H1 (cell line): ENCODE measurements at regions not wholly inside any gene's neighbourhood (a gene's known extent, or its start where the extent isn't known, plus 50 kb on each side); places are given as distances from the start of the nearest gene placed in this dataset.

Experiments
- CTCF ChIA-PET: fragments of 300-600 bp; sonication (Branson Sonifier 250); formaldehyde crosslinking; loops from one replicate; lab custom pipeline; 2021; ENCODE audit not compliant: partially characterized antibody; lab: Charles Lee
- POLR2A ChIA-PET: fragments of 300-600 bp; sonication (Branson Sonifier 250); formaldehyde crosslinking; loops from one replicate; lab custom pipeline; 2021; ENCODE audit warnings: inconsistent platforms; ENCODE audit not compliant: partially characterized antibody; lab: Charles Lee
- DNase-seq, 2 experiments: peaks; one replicate each; pipeline versions ENCODE4 v3.0.0 to v3.0.0-alpha.2; 2010 to 2022; ENCODE audit warnings: low spot score in 2 of 2, low read depth in 1 of 2, mixed read lengths in 1 of 2
- FAIRE-seq: peaks from 2 replicates; lab custom pipeline; 2011; peaks lifted over from hg19 to GRCh38; lab: Jason Lieb, UNC
- H2AFZ ChIP-seq: 2 replicates; pipeline ENCODE4 v1.8.1; 2012; ENCODE audit warnings: low read length, inconsistent platforms
- H2AK5ac ChIP-seq: 2 replicates; pipeline ENCODE4 v1.6.1; 2013; ENCODE audit warnings: low read depth, low read length
- H2BK120ac ChIP-seq: replicated peaks from 2 replicates; pipeline ENCODE3; 2013; ENCODE audit warnings: low read depth, low read length, inconsistent platforms
- H2BK12ac ChIP-seq: 2 replicates; pipeline ENCODE4 v1.6.1; 2013; ENCODE audit warnings: low read depth, low read length
- H2BK15ac ChIP-seq: 2 replicates; pipeline ENCODE4 v1.6.1; 2013; ENCODE audit warnings: low read length
- H2BK20ac ChIP-seq: 2 replicates; pipeline ENCODE4 v1.6.1; 2013; ENCODE audit warnings: low read length
- H2BK5ac ChIP-seq: 2 replicates; pipeline ENCODE4 v1.6.1; 2013; ENCODE audit warnings: low read depth, low read length
- H3K14ac ChIP-seq: 2 replicates; pipeline ENCODE4 v1.6.1; 2013; ENCODE audit warnings: inconsistent platforms; ENCODE audit not compliant: insufficient read length
- H3K18ac ChIP-seq: 2 replicates; pipeline ENCODE4 v1.6.1; 2013; ENCODE audit warnings: low read length; ENCODE audit errors: extremely low read depth
- H3K23ac ChIP-seq: 2 replicates; pipeline ENCODE4 v1.6.1; 2013; ENCODE audit warnings: inconsistent platforms; ENCODE audit not compliant: insufficient read length
- H3K23me2 ChIP-seq: 2 replicates; pipeline ENCODE4 v1.6.1; 2013; ENCODE audit warnings: low read depth, low read length
- H3K27ac ChIP-seq: 2 replicates; pipeline ENCODE4 v1.6.1; 2011; ENCODE audit warnings: low read depth, low read length, inconsistent platforms
- H3K27me3 ChIP-seq, 4 experiments: replicated peaks in 1 of 4; 1 replicate in 1 of 4; 2 replicates in 3 of 4; pipeline versions ENCODE4 v1.6.1 to v1.8.1; 2011 to 2013; ENCODE audit warnings: low read length in 3 of 4, mild to moderate bottlenecking in 3 of 4, inconsistent platforms in 2 of 4, mixed read lengths in 2 of 4, moderate library complexity in 1 of 4; ENCODE audit not compliant: control insufficient read depth in 3 of 4, insufficient read depth in 3 of 4; ENCODE audit errors: extremely low read depth in 1 of 4
- H3K36me3 ChIP-seq, 4 experiments: 2 replicates each; pipeline versions ENCODE4 v1.6.1 to v1.8.1; 2011 to 2013; ENCODE audit warnings: mild to moderate bottlenecking in 4 of 4, low read length in 3 of 4, moderate library complexity in 2 of 4, control low read depth in 1 of 4, inconsistent platforms in 1 of 4; ENCODE audit not compliant: insufficient read depth in 4 of 4, control insufficient read depth in 2 of 4
- H3K4ac ChIP-seq: replicated peaks from 2 replicates; pipeline ENCODE3; 2013; ENCODE audit warnings: low read length, low read depth, mixed read lengths, inconsistent platforms; ENCODE audit not compliant: insufficient read length
- H3K4me1 ChIP-seq, 4 experiments: replicated peaks in 1 of 4; 1 replicate in 1 of 4; 2 replicates in 3 of 4; pipeline versions ENCODE4 v1.6.1 to v1.8.1; 2011 to 2013; ENCODE audit warnings: low read length in 3 of 4, inconsistent platforms in 2 of 4, mixed read lengths in 1 of 4; ENCODE audit not compliant: insufficient read depth in 4 of 4, control insufficient read depth in 3 of 4
- H3K4me2 ChIP-seq, 2 experiments: 2 replicates each; pipeline versions ENCODE4 v1.6.1 to v1.8.1; 2011 to 2013; ENCODE audit warnings: low read depth in 2 of 2, low read length in 2 of 2, control low read depth in 1 of 2, inconsistent platforms in 1 of 2, mild to moderate bottlenecking in 1 of 2; ENCODE audit not compliant: insufficient read depth in 1 of 2
- H3K4me3 ChIP-seq, 4 experiments: fragments of 200-600, 300-600 bp in 1 of 4; sonication (generic), shearing (Covaris generic), sonication (Bioruptor Twin) in 1 of 4; 2 replicates each; pipeline versions ENCODE4 v1.5.1 to v1.8.1; 2011 to 2016; ENCODE audit warnings: low read length in 4 of 4, low read depth in 3 of 4, control low read depth in 2 of 4, inconsistent platforms in 2 of 4, mild to moderate bottlenecking in 2 of 4, mixed read lengths in 1 of 4, moderate library complexity in 1 of 4; ENCODE audit not compliant: insufficient read depth in 2 of 4; ENCODE audit errors: extremely low read depth in 1 of 4
- H3K56ac ChIP-seq: replicated peaks from 2 replicates; pipeline ENCODE3; 2013; ENCODE audit warnings: low read depth, mild to moderate bottlenecking, mixed read lengths, low read length, inconsistent platforms; ENCODE audit not compliant: insufficient read length
- H3K79me1 ChIP-seq: 2 replicates; pipeline ENCODE4 v1.6.1; 2013; ENCODE audit warnings: low read depth, low read length, control low read depth
- H3K79me2 ChIP-seq, 2 experiments: 2 replicates each; pipeline versions ENCODE4 v1.6.1 to v1.8.1; 2012 to 2013; ENCODE audit warnings: low read length in 2 of 2, mild to moderate bottlenecking in 2 of 2, inconsistent platforms in 1 of 2; ENCODE audit not compliant: insufficient read depth in 2 of 2, control insufficient read depth in 1 of 2
- H3K9ac ChIP-seq, 4 experiments: replicated peaks in 1 of 4; 1 replicate in 1 of 4; 2 replicates in 3 of 4; pipeline versions ENCODE4 v1.6.1 to v1.8.1; 2011 to 2013; ENCODE audit warnings: low read depth in 3 of 4, low read length in 3 of 4, control low read depth in 2 of 4, mild to moderate bottlenecking in 2 of 4, moderate library complexity in 2 of 4, inconsistent platforms in 1 of 4; ENCODE audit errors: extremely low read depth in 1 of 4
- H3K9me3 ChIP-seq, 2 experiments: 2 replicates each; pipeline versions ENCODE4 v1.6.1 to v1.8.1; 2012 to 2013; ENCODE audit warnings: mild to moderate bottlenecking in 2 of 2, moderate library complexity in 2 of 2, control low read depth in 1 of 2, inconsistent platforms in 1 of 2, low read depth in 1 of 2, low read length in 1 of 2, mixed read lengths in 1 of 2; ENCODE audit not compliant: insufficient read depth in 2 of 2
- H4K20me1 ChIP-seq, 2 experiments: replicated peaks in 1 of 2; 2 replicates each; pipeline versions ENCODE3 to v1.8.1; 2011 to 2013; ENCODE audit warnings: inconsistent platforms in 2 of 2, low read length in 2 of 2, mild to moderate bottlenecking in 1 of 2; ENCODE audit not compliant: insufficient read depth in 2 of 2, control insufficient read depth in 1 of 2
- H4K5ac ChIP-seq: 2 replicates; pipeline ENCODE4 v1.6.1; 2013; ENCODE audit warnings: low read length, low read depth, mixed read lengths, inconsistent platforms; ENCODE audit not compliant: insufficient read length
- H4K8ac ChIP-seq: 2 replicates; pipeline ENCODE4 v1.8.0; 2013; ENCODE audit warnings: mild to moderate bottlenecking, moderate library complexity, low read length, inconsistent platforms; ENCODE audit not compliant: insufficient read depth; ENCODE audit errors: extremely low read depth
- H4K91ac ChIP-seq: replicated peaks from 2 replicates; pipeline ENCODE3; 2013; ENCODE audit warnings: low read length, mixed read lengths, inconsistent platforms; ENCODE audit not compliant: insufficient read length
- BRCA1 ChIP-seq: IDR thresholded peaks from 2 replicates; pipeline ENCODE4 v1.6.1; 2012; ENCODE audit warnings: low read depth, low read length, improper control_type of control experiment
- CHD1 ChIP-seq: IDR thresholded peaks from 2 replicates; pipeline ENCODE4 v1.6.1; 2012; ENCODE audit warnings: low read depth, low read length, improper control_type of control experiment
- EP300 ChIP-seq, 2 experiments: IDR thresholded peaks; 1 replicate in 1 of 2; 2 replicates in 1 of 2; pipeline ENCODE4 v1.6.1; 2011 to 2012; ENCODE audit warnings: low read depth in 2 of 2, low read length in 2 of 2, mild to moderate bottlenecking in 2 of 2, borderline replicate concordance in 1 of 2, inconsistent platforms in 1 of 2, moderate library complexity in 1 of 2
- HDAC2 ChIP-seq, 2 experiments: fragments of 300-600 bp in 1 of 2; sonication (generic) in 1 of 2; IDR thresholded peaks; 2 replicates each; pipeline ENCODE4 v1.6.1; 2011 to 2012; ENCODE audit warnings: low read depth in 2 of 2, low read length in 2 of 2, mild to moderate bottlenecking in 2 of 2, moderate library complexity in 2 of 2, borderline replicate concordance in 1 of 2, inconsistent platforms in 1 of 2
- HDAC6 ChIP-seq: IDR thresholded peaks from one replicate; pipeline ENCODE4 v1.7.1; 2012; ENCODE audit warnings: low read depth, mild to moderate bottlenecking, inconsistent platforms, low read length, moderate library complexity
- KDM5A ChIP-seq: fragments of 200-600 bp; IDR thresholded peaks from 2 replicates; pipeline ENCODE4 v1.7.1; 2012; ENCODE audit warnings: mild to moderate bottlenecking, low read length, inconsistent platforms, mixed read lengths
- MAFK ChIP-seq: IDR thresholded peaks from 2 replicates; pipeline ENCODE4 v1.6.1; 2012; ENCODE audit warnings: low read depth, mild to moderate bottlenecking, improper control_type of control experiment, low read length
- MAX ChIP-seq: IDR thresholded peaks from 2 replicates; pipeline ENCODE4 v1.6.1; 2012; ENCODE audit warnings: inconsistent platforms
- RFX5 ChIP-seq: IDR thresholded peaks from 2 replicates; pipeline ENCODE4 v1.6.1; 2011; ENCODE audit warnings: low read depth, low read length, improper control_type of control experiment, borderline replicate concordance
- SIN3A ChIP-seq, 2 experiments: IDR thresholded peaks in 1 of 2; conservative IDR thresholded peaks in 1 of 2; 2 replicates each; pipeline ENCODE4 v1.6.1; 2011 to 2012; ENCODE audit warnings: low read length in 2 of 2, improper control_type of control experiment in 1 of 2, low read depth in 1 of 2, mild to moderate bottlenecking in 1 of 2
- SP2 ChIP-seq: IDR thresholded peaks from 2 replicates; pipeline ENCODE4 v1.6.1; 2012; ENCODE audit warnings: mild to moderate bottlenecking, low read length, inconsistent platforms
- SUZ12 ChIP-seq: fragments of 200-600 bp; sonication (generic); IDR thresholded peaks from 2 replicates; pipeline ENCODE4 v1.6.1; 2012; ENCODE audit warnings: mild to moderate bottlenecking, inconsistent platforms, low read length, moderate library complexity, mixed read lengths
- TAF1 ChIP-seq: IDR thresholded peaks from 2 replicates; pipeline ENCODE4 v1.6.1; 2011; ENCODE audit warnings: mild to moderate bottlenecking, low read depth, low read length
- YY1 ChIP-seq: IDR thresholded peaks from 2 replicates; pipeline ENCODE4 v1.6.1; 2011; ENCODE audit warnings: low read depth, mild to moderate bottlenecking, low read length
- WGBS, 2 experiments: shearing (Covaris generic) in 1 of 2; methylation state at CpG; one replicate each; pipeline versions ENCODE4 v1.1.6 to v1.1.7; 2013 to 2015; ENCODE audit warnings: low lambda C conversion rate in 2 of 2, mixed read lengths in 2 of 2, inconsistent platforms in 1 of 2, low coverage in 1 of 2, missing lambda C conversion rate in 1 of 2; ENCODE audit not compliant: insufficient replicate concordance in 2 of 2, insufficient coverage in 1 of 2, insufficient read length in 1 of 2; ENCODE audit errors: extremely low coverage in 1 of 2, missing lambda C conversion rate in 1 of 2; 5-methylcytosine and 5-hydroxymethylcytosine counted together

- no peak overlapping the region for H4K5ac ChIP-seq
- H2BK20ac ChIP-seq = no peak overlapping the region
- no peaks in the 10 kb centered on the region for H4K20me1 ChIP-seq
- TF ChIP-seq SIN3A (conservative IDR thresholded peaks at IDR 0.05 in 1 of 2, IDR thresholded peaks at IDR 0.05 in 1 of 2; ENCODE audit: low read depth in 1 of 2, low read length in 2 of 2) (no peak), TAF1 (no peak), RFX5 (no peak), KDM5A (no peak), EP300 (IDR thresholded peaks at IDR 0.05; ENCODE audit: borderline replicate concordance in 1 of 2, low read depth in 2 of 2, low read length in 2 of 2) (no peak), CHD1 (no peak), YY1 (no peak), SUZ12 (no peak), MAX (no peak), HDAC2 (IDR thresholded peaks at IDR 0.05; ENCODE audit: borderline replicate concordance in 1 of 2, low read depth in 2 of 2, low read length in 2 of 2) (no peak), HDAC6 (no peak), BRCA1 (no peak), MAFK (no peak), SP2 (no peak)
- TF ChIP-seq, all 59 proteins: peak for 0
- H3K4me3 ChIP-seq = no peak overlapping the region
- H4K8ac ChIP-seq = no peak overlapping the region
- no peaks in the 10 kb centered on the region for H3K36me3 ChIP-seq
- H3K79me1 ChIP-seq = no peaks in the 10 kb centered on the region
- no peak overlapping the region for H3K4me2 ChIP-seq
- H2BK15ac ChIP-seq = no peak overlapping the region
- no peaks in the 10 kb centered on the region for H3K27me3 ChIP-seq
- H3K23me2 ChIP-seq = no peaks in the 10 kb centered on the region
- no peak overlapping the region for H2BK5ac ChIP-seq
- H3K9ac ChIP-seq = no peak overlapping the region
- POLR2A ChIA-PET = no interaction called here
- H4K91ac ChIP-seq = no peak overlapping the region
- H3K9me3 ChIP-seq = no peaks in the 10 kb centered on the region
- H2AK5ac ChIP-seq = no peak overlapping the region
- H3K23ac ChIP-seq = no peak overlapping the region
- CTCF ChIA-PET = no interaction called here
- H2BK12ac ChIP-seq = no peak overlapping the region
- FAIRE-seq (no peak), DNase-seq (no peak)
- peaks cover 0 to 2% (median 0%) of the 10 kb centered on the region in 4 experiments; a peak in 1 of 7 replicates for H3K4me1 ChIP-seq
- H3K56ac ChIP-seq = no peak overlapping the region
- no peak overlapping the region for H2AFZ ChIP-seq
- H3K18ac ChIP-seq = no peak overlapping the region
- H2BK120ac ChIP-seq = no peak overlapping the region
- H3K79me2 ChIP-seq = no peaks in the 10 kb centered on the region
- H3K4ac ChIP-seq = no peak overlapping the region
- H3K14ac ChIP-seq = no peak overlapping the region
- 88% methylated on average over 2 of the region's 2 CpGs; no CpG with 5 or more reads in 1 of the 2 experiments for WGBS, 2 experiments
- H3K27ac ChIP-seq = no peak overlapping the region
Observed at GRCh38 chr5:167585184-167585583, 706.3 kb upstream of the WWC1 start.
